Spleen (tissue), 7 donors: ENCODE measurements at regions not wholly inside any gene's neighbourhood (a gene's known extent, or its start where the extent isn't known, plus 50 kb on each side); places are given as distances from the start of the nearest gene placed in this dataset.

Source experiments
- CTCF ChIP-seq, 11 experiments: fragments of 200-600 bp in 7 of 11; fragments of 450-650 bp in 4 of 11; sonication (generic) in 4 of 11; IDR thresholded peaks in 8 of 11; conservative IDR thresholded peaks in 3 of 11; 1 replicate in 7 of 11; 2 replicates in 4 of 11; pipeline versions ENCODE4 v1.4.0 to v1.8.0; 2016 to 2021; ENCODE audit warnings: antibody characterized with exemption in 11 of 11, inconsistent platforms in 4 of 11, mild to moderate bottlenecking in 1 of 11
- POLR2A ChIP-seq, 3 donors: fragments of 450-650 bp; IDR thresholded peaks; one replicate each; pipeline ENCODE4 v1.5.1; 2017; ENCODE audit warnings: antibody characterized with exemption in 3 of 3, mild to moderate bottlenecking in 1 of 3
- POLR2AphosphoS5 ChIP-seq, 3 donors: sonication (generic); formaldehyde crosslinking; IDR thresholded peaks; one replicate each; pipeline ENCODE4 v1.5.1; 2017; ENCODE audit warnings: antibody characterized with exemption in 3 of 3
- donor health status: DM: no; HTN: no; CAD: no; lungs with moderate emphysema.
- donor health status: DM: no; HTN: no; CAD: no.
- donor health status: DM: no; HTN: no; CAD: no.

GRCh38 chr10:8485032-8485431 is 430.5 kb downstream of the GATA3 start:
- TF ChIP-seq POLR2AphosphoS5 (IDR thresholded peaks at IDR 0.05) (no peak), CTCF (IDR thresholded peaks at IDR 0.05 in 8 of 11, conservative IDR thresholded peaks at IDR 0.05 in 3 of 11) (no peak), POLR2A (IDR thresholded peaks at IDR 0.05) (no peak)
